Chondrocyte (in vitro differentiated cells): ENCODE measurements at regions not wholly inside any gene's neighbourhood (a gene's known extent, or its start where the extent isn't known, plus 50 kb on each side); places are given as distances from the start of the nearest gene placed in this dataset.
A peak's percentile ranks its signal among the peaks of the same experiment; 100 is the strongest.

Experiments
- DNase-seq: peaks from one replicate; pipeline ENCODE4 v3.0.0; 2021; ENCODE audit warnings: mixed read lengths, low spot score
- H3K27ac Mint-ChIP-seq: one replicate; pipeline ENCODE4 v1.8.0; 2021; ENCODE audit warnings: mild to moderate bottlenecking, moderate library complexity, mixed read lengths; ENCODE audit not compliant: unreplicated experiment
- H3K27me3 Mint-ChIP-seq: 2 replicates; pipeline ENCODE4 v1.8.0; 2021; ENCODE audit warnings: low read depth, mixed read lengths
- H3K36me3 Mint-ChIP-seq: 2 replicates; pipeline ENCODE4 v1.8.0; 2021; ENCODE audit warnings: low read depth, mixed read lengths
- H3K4me1 Mint-ChIP-seq: 2 replicates; pipeline ENCODE4 v1.8.0; 2021; ENCODE audit warnings: low read depth, mild to moderate bottlenecking, mixed read lengths
- H3K4me3 Mint-ChIP-seq: one replicate; pipeline ENCODE4 v1.8.0; 2021; ENCODE audit warnings: mild to moderate bottlenecking, moderate library complexity, mixed read lengths; ENCODE audit not compliant: unreplicated experiment
- H3K9me3 Mint-ChIP-seq: 2 replicates; pipeline ENCODE4 v1.8.0; 2021; ENCODE audit warnings: low read depth, mixed read lengths
- TF ChIP-seq, protein P1 (sequence below): fragments of 200-600 bp; sonication (generic); IDR thresholded peaks from 2 replicates; pipeline ENCODE4 v1.5.0; 2021; ENCODE audit warnings: antibody characterized with exemption, mild to moderate bottlenecking, moderate library complexity

DNA sequence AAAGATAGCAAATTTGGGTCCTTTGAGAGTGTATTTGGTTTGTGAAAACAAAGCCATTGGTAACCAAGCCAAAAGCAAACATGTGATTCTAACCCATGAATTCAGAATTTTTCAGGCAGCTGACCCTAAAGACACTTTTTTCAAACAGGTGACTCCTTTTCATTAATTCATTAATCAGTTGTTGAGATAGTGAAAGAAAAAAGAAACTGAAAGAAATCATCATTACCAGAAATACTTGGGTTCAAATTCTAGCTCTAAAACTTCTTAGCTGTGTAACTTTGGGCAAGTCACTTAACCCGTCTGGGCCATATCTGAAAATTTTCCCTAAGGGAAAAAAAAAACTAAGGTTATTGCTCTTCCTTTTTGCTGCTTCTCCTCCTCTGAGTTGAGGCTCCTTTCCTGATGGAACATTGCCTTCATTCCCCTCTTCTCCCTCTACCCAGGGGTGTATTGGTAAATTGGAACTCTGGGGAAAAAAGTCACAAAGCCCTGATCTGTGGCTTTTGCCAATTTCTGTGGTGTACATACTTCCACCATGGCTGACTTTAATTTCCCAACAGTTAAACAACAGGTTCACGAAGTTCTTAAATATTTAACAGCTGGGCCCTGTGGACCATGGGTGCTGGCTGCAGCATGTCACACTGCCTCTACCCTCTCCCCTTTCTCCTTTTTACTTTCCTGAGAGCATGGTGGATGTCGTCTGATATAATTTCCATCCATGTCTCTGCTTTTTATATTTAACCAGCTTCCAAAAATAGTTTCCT, 120.3 kb downstream of the ASB7 start:
- Mint-ChIP-seq H3K36me3 (no peaks in the 10 kb centered on the region), H3K9me3 (no peaks in the 10 kb centered on the region), H3K27me3 (no peaks in the 10 kb centered on the region), H3K27ac (peak overlapping the region; percentile 89), H3K4me1 (peaks cover 62% of the 10 kb centered on the region), H3K4me3 (no peak overlapping the region)
- TF ChIP-seq, protein P1, sequence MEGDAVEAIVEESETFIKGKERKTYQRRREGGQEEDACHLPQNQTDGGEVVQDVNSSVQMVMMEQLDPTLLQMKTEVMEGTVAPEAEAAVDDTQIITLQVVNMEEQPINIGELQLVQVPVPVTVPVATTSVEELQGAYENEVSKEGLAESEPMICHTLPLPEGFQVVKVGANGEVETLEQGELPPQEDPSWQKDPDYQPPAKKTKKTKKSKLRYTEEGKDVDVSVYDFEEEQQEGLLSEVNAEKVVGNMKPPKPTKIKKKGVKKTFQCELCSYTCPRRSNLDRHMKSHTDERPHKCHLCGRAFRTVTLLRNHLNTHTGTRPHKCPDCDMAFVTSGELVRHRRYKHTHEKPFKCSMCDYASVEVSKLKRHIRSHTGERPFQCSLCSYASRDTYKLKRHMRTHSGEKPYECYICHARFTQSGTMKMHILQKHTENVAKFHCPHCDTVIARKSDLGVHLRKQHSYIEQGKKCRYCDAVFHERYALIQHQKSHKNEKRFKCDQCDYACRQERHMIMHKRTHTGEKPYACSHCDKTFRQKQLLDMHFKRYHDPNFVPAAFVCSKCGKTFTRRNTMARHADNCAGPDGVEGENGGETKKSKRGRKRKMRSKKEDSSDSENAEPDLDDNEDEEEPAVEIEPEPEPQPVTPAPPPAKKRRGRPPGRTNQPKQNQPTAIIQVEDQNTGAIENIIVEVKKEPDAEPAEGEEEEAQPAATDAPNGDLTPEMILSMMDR, result no peak
- DNase-seq, result no peak

DNA sequence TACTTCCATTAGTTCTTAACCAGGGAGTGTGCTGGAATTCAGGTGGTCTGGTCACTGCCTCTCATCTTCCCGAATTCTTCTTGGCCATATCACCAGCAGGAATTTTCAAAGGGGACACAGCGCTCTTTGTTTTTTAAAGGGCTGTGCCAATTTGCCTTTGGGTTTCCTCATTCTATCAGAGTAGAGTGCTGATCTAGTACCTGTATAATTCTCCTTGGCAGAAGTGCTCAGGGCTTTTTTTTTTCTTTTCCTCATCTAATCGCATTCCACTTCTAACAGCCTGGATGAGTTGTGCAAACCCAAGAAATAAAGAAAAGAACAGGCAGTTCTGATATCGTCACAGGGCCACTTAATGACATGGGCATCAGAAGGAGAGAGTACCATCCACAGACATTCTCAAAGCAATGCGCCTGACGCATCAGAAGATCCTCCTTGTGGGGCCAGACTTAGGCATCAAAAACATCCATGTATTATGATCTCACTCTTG, 121.0 kb downstream of the ASB7 start:
- Mint-ChIP-seq H3K27me3 (no peaks in the 10 kb centered on the region), H3K4me1 (peaks cover 64% of the 10 kb centered on the region), H3K4me3 (no peak overlapping the region), H3K27ac (peak overlapping the region; percentile 89), H3K36me3 (no peaks in the 10 kb centered on the region), H3K9me3 (no peaks in the 10 kb centered on the region)
- TF ChIP-seq, protein P1, result no peak
- no peak for DNase-seq

DNA sequence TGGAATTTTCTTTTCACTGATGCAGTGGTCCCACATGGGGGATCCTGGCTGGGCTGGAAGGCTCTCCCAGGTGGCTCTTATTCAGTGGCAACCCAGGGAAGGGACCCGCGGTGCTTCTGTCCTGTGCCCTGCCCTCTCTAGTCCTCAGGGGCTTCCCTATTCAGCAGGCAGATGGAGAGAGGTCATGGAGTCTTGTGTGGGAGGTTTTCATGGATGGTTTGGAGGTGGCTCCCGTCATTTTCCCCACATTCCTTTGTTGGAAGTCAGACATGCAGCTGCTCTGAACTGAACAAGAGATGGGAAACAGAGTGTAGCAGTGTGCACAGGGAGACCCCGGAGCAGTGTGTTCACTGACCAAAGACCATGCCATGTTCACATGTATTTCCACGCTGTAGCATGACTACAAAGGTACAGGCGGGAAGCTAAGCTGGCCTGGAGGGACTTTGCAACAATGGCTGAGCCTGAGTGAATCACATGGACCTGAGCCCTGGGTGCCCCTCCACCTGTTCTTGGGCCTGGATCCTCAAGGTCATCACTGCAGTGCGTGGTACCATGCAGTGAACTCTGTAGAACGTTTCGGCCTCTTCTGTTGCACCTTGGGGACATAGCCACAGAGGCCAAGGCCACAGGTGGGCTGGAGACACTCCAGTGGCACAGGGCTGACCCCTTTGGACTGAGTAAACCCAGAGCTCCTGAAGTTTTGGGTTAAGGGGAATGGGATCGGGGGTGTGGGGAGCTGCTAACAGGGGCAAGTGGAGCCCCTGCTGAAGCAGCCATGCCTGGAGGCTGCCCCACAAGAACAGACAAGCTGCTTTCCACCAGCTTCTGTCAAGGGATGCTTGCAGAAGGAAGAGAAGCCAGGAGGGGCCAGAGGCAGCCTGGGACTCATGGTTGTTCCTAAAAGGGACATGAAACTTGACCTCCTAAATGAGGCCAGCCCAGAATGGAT, 123.0 kb downstream of the ASB7 start:
- Mint-ChIP-seq H3K9me3 (no peaks in the 10 kb centered on the region), H3K27ac (peak overlapping the region; percentile 42), H3K4me3 (no peak overlapping the region), H3K36me3 (no peaks in the 10 kb centered on the region), H3K27me3 (no peaks in the 10 kb centered on the region), H3K4me1 (peaks cover 62% of the 10 kb centered on the region)
- TF ChIP-seq, protein P1, result no peak
- no peak for DNase-seq

DNA sequence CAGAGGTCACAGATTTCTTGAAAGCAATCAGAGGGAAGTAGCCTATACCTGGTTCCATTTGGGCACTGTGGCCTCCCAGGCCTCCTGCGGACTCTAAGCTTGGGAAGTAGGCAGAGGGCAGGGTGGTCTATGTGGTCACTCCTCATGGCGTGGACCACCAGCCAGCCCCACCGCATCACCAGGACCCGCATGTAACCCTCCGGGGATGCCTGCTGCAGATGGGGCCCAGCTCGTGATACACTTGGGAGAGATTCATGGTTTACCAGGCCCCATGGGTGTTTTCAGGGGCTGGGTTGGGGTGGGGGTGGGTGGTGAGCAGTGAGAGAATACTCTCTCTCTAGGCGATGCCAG, 123.7 kb downstream of the ASB7 start:
- peak overlapping the region; percentile 54 for H3K27ac Mint-ChIP-seq
- H3K4me1 Mint-ChIP-seq, result peaks cover 56% of the 10 kb centered on the region
- TF ChIP-seq, protein P1, result no peak
- H3K4me3 Mint-ChIP-seq, result no peak overlapping the region
- no peaks in the 10 kb centered on the region for H3K36me3 Mint-ChIP-seq
- no peaks in the 10 kb centered on the region for H3K27me3 Mint-ChIP-seq
- H3K9me3 Mint-ChIP-seq, result no peaks in the 10 kb centered on the region
- DNase-seq, result no peak
